ENCODE measurements at regions not wholly inside any gene's neighbourhood (a gene's known extent, or its start where the extent isn't known, plus 50 kb on each side); places are given as distances from the start of the nearest gene placed in this dataset.
A peak's percentile ranks its signal among the peaks of the same experiment; 100 is the strongest.

- H2AFZ ChIP-seq: no peak overlapping the region
- no peak overlapping the region for H3K27ac ChIP-seq (ENCODE audit: low read depth)
- H4K20me1 ChIP-seq (replicated peaks; ENCODE audit: insufficient read depth): no peaks in the 10 kb centered on the region
- no peaks in the 10 kb centered on the region for H3K9me2 ChIP-seq (ENCODE audit: insufficient read depth)
- Mint-ChIP-seq H3K4me1 (no peaks in the 10 kb centered on the region), H3K27ac (no peak overlapping the region), H3K36me3 (ENCODE audit: low read depth) (peaks cover 28% of the 10 kb centered on the region), H3K9me3 (peaks cover 97% of the 10 kb centered on the region), H3K4me3 (no peak overlapping the region), H3K27me3 (ENCODE audit: insufficient read depth, low read depth, poor library complexity) (peaks cover 4% of the 10 kb centered on the region)
- H3K27me3 ChIP-seq (ENCODE audit: insufficient read depth): no peaks in the 10 kb centered on the region
- H3K4me1 ChIP-seq (ENCODE audit: insufficient read depth): no peaks in the 10 kb centered on the region
- H3K36me3 ChIP-seq (ENCODE audit: insufficient read depth): no peaks in the 10 kb centered on the region
- H3F3A ChIP-seq (replicated peaks; ENCODE audit: low read depth): no peaks in the 10 kb centered on the region
- no peak overlapping the region for H3K4me3 ChIP-seq
- DNase-seq (ENCODE audit: low spot score) (peak; percentile 61), ATAC-seq (peak; percentile 44; the same call in 2 of the 3 replicates)
- H3K4me2 ChIP-seq: no peak overlapping the region
- no peaks in the 10 kb centered on the region for H3K79me2 ChIP-seq (replicated peaks; ENCODE audit: insufficient read depth)
- TF ChIP-seq EZH2 (IDR thresholded peaks at IDR 0.05; ENCODE audit: low read depth, unreplicated experiment) (no peak), CTCF (conservative IDR thresholded peaks at IDR 0.05; ENCODE audit: low read depth in 2 of 2) (peak in 1 of 2 experiments; percentile 62; a peak in 3 of 4 replicates)
- TF ChIP-seq, protein P1, sequence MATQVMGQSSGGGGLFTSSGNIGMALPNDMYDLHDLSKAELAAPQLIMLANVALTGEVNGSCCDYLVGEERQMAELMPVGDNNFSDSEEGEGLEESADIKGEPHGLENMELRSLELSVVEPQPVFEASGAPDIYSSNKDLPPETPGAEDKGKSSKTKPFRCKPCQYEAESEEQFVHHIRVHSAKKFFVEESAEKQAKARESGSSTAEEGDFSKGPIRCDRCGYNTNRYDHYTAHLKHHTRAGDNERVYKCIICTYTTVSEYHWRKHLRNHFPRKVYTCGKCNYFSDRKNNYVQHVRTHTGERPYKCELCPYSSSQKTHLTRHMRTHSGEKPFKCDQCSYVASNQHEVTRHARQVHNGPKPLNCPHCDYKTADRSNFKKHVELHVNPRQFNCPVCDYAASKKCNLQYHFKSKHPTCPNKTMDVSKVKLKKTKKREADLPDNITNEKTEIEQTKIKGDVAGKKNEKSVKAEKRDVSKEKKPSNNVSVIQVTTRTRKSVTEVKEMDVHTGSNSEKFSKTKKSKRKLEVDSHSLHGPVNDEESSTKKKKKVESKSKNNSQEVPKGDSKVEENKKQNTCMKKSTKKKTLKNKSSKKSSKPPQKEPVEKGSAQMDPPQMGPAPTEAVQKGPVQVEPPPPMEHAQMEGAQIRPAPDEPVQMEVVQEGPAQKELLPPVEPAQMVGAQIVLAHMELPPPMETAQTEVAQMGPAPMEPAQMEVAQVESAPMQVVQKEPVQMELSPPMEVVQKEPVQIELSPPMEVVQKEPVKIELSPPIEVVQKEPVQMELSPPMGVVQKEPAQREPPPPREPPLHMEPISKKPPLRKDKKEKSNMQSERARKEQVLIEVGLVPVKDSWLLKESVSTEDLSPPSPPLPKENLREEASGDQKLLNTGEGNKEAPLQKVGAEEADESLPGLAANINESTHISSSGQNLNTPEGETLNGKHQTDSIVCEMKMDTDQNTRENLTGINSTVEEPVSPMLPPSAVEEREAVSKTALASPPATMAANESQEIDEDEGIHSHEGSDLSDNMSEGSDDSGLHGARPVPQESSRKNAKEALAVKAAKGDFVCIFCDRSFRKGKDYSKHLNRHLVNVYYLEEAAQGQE (IDR thresholded peaks at IDR 0.05; ENCODE audit: unreplicated experiment): no peak
Observed at GRCh38 chr5:178788381-178789085, 58.1 kb upstream of the ZNF354A start.

- Mint-ChIP-seq H3K36me3 (ENCODE audit: low read depth) (peaks cover 30% of the 10 kb centered on the region), H3K4me3 (no peak overlapping the region), H3K27ac (no peak overlapping the region), H3K27me3 (ENCODE audit: insufficient read depth, low read depth, poor library complexity) (peaks cover 2% of the 10 kb centered on the region), H3K4me1 (no peaks in the 10 kb centered on the region), H3K9me3 (peaks cover 97% of the 10 kb centered on the region)
- TF ChIP-seq, protein P1 (IDR thresholded peaks at IDR 0.05; ENCODE audit: unreplicated experiment): no peak
- H4K20me1 ChIP-seq (replicated peaks; ENCODE audit: insufficient read depth): no peaks in the 10 kb centered on the region
- H3F3A ChIP-seq (replicated peaks; ENCODE audit: low read depth): no peaks in the 10 kb centered on the region
- H3K4me1 ChIP-seq (ENCODE audit: insufficient read depth): no peaks in the 10 kb centered on the region
- DNase-seq (ENCODE audit: low spot score) (no peak), ATAC-seq (no peak)
- no peaks in the 10 kb centered on the region for H3K27me3 ChIP-seq (ENCODE audit: insufficient read depth)
- H3K9me2 ChIP-seq (ENCODE audit: insufficient read depth): no peaks in the 10 kb centered on the region
- H2AFZ ChIP-seq: no peak overlapping the region; the same call in 1 of the 2 replicates
- H3K27ac ChIP-seq (ENCODE audit: low read depth): no peak overlapping the region
- H3K79me2 ChIP-seq (replicated peaks; ENCODE audit: insufficient read depth): no peaks in the 10 kb centered on the region
- H3K36me3 ChIP-seq (ENCODE audit: insufficient read depth): no peaks in the 10 kb centered on the region
- no peak overlapping the region for H3K4me3 ChIP-seq
- no peak overlapping the region for H3K4me2 ChIP-seq
Observed at GRCh38 chr5:178787889-178788288, 57.4 kb upstream of the ZNF354A start.
